ENCODE measurements at regions not wholly inside any gene's neighbourhood (a gene's known extent, or its start where the extent isn't known, plus 50 kb on each side); places are given as distances from the start of the nearest gene placed in this dataset.

- H3K4me3 ChIP-seq (ENCODE audit: low read length) = no peak overlapping the region
- TF ChIP-seq, protein P1, sequence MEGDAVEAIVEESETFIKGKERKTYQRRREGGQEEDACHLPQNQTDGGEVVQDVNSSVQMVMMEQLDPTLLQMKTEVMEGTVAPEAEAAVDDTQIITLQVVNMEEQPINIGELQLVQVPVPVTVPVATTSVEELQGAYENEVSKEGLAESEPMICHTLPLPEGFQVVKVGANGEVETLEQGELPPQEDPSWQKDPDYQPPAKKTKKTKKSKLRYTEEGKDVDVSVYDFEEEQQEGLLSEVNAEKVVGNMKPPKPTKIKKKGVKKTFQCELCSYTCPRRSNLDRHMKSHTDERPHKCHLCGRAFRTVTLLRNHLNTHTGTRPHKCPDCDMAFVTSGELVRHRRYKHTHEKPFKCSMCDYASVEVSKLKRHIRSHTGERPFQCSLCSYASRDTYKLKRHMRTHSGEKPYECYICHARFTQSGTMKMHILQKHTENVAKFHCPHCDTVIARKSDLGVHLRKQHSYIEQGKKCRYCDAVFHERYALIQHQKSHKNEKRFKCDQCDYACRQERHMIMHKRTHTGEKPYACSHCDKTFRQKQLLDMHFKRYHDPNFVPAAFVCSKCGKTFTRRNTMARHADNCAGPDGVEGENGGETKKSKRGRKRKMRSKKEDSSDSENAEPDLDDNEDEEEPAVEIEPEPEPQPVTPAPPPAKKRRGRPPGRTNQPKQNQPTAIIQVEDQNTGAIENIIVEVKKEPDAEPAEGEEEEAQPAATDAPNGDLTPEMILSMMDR (conservative IDR thresholded peaks at IDR 0.05; ENCODE audit: low read depth, low read length) = no peak
- no peak for DNase-seq (ENCODE audit: low read depth)
Observed at GRCh38 chr18:44227501-44227900, 453.2 kb upstream of the SETBP1 start.

GRCh38 chr18:44229693-44230108 lies 451.0 kb upstream of the SETBP1 start:
- TF ChIP-seq, protein P1 (conservative IDR thresholded peaks at IDR 0.05; ENCODE audit: low read depth, low read length) = no peak
- H3K4me3 ChIP-seq (ENCODE audit: low read length) = no peak overlapping the region
- DNase-seq (ENCODE audit: low read depth) = no peak

GRCh38 chr18:44231936-44232335 lies 448.8 kb upstream of the SETBP1 start:
- TF ChIP-seq, protein P1 (conservative IDR thresholded peaks at IDR 0.05; ENCODE audit: low read depth, low read length) = no peak
- H3K4me3 ChIP-seq (ENCODE audit: low read length) = no peak overlapping the region
- DNase-seq (ENCODE audit: low read depth) = no peak

GRCh38 chr18:44232500-44232899 lies 448.2 kb upstream of the SETBP1 start:
- no peak for DNase-seq (ENCODE audit: low read depth)
- no peak overlapping the region for H3K4me3 ChIP-seq (ENCODE audit: low read length)
- TF ChIP-seq, protein P1 (conservative IDR thresholded peaks at IDR 0.05; ENCODE audit: low read depth, low read length) = no peak

DNA sequence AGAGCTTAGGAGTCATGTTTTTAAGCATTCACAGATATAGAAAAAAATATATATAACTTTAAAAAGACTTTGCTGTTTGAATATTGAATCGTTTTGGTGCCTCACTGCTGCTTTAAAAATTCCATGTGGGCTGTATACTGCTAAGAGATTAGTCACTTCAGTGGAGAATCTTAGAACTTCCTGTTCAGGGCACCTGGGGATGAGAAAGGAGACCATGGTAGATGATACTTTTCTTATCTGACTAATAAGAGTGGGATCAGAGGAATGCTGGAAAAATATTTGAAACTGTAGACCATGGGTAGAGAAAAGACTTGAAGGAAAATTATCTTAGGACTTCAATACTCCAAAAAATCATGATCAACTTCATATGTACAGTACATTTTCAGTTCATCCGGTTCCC lies 442.2 kb upstream of the SETBP1 start:
- DNase-seq (ENCODE audit: low read depth) = no peak

GRCh38 chr18:44238911-44239310 lies 441.8 kb upstream of the SETBP1 start:
- no peak overlapping the region for H3K4me3 ChIP-seq (ENCODE audit: low read length)
- TF ChIP-seq, protein P1 (conservative IDR thresholded peaks at IDR 0.05; ENCODE audit: low read depth, low read length) = no peak
- DNase-seq (ENCODE audit: low read depth) = no peak

More for the DNA sequence above, 442.2 kb upstream of the SETBP1 start:
- H3K4me3 ChIP-seq (ENCODE audit: low read length) = no peak overlapping the region
- TF ChIP-seq, protein P1 (conservative IDR thresholded peaks at IDR 0.05; ENCODE audit: low read depth, low read length) = no peak

DNA sequence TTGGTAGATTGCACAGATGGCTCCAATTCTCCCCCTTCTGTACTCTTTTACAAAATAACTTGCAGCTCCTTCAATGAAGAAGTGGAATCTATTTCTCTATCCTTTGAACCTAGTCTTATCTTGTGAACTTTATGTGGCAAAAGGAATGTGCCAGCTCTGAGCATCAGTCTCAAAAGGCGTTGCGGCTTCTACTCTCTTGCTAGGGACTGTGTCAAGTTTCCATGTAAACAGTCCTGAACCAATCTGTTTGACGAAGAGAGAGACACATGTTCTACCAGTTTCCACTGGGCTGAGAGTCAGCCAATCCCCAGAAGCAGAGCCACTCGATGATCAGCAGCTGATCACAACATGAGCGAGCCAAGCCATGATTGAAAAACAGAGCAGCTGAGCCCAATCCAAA lies 439.7 kb upstream of the SETBP1 start:
- TF ChIP-seq, protein P1 (conservative IDR thresholded peaks at IDR 0.05; ENCODE audit: low read depth, low read length) = no peak
- no peak for DNase-seq (ENCODE audit: low read depth)
- H3K4me3 ChIP-seq (ENCODE audit: low read length) = no peak overlapping the region

All from retinal pigment epithelial cell (primary cell).